SK-N-SH treated with all-trans-retinoic acid at 6 μM for 48 hours (cell line): ENCODE measurements at regions not wholly inside any gene's neighbourhood (a gene's known extent, or its start where the extent isn't known, plus 50 kb on each side); places are given as distances from the start of the nearest gene placed in this dataset.

Experiments used
- ATAC-seq: fragments of 200-7000 bp; cut with Tn5 transposase; 3 replicates; pipeline ENCODE4 v1.9.1; 2020; ENCODE audit warnings: mild to moderate bottlenecking, moderate library complexity
- ARNTL ChIP-seq: fragments of 450-650 bp; formaldehyde crosslinking; IDR thresholded peaks from 2 replicates; pipeline ENCODE4 v1.5.0; 2020; ENCODE audit warnings: low read depth, mild to moderate bottlenecking, moderate library complexity, borderline replicate concordance
- BACH2 ChIP-seq: fragments of 250-450 bp; sonication (Bioruptor Pico); IDR thresholded peaks from 2 replicates; pipeline ENCODE4 v1.9.0; 2021; ENCODE audit warnings: mild to moderate bottlenecking, borderline replicate concordance
- CREB5 ChIP-seq: fragments of 250-450 bp; sonication (Bioruptor Pico); IDR thresholded peaks from 2 replicates; pipeline ENCODE4 v1.5.1; 2020; ENCODE audit warnings: low read depth, mild to moderate bottlenecking, moderate library complexity
- CSDC2 ChIP-seq: fragments of 250-450 bp; sonication (Bioruptor Pico); IDR thresholded peaks from 2 replicates; pipeline ENCODE4 v1.5.0; 2020; ENCODE audit warnings: mild to moderate bottlenecking, moderate library complexity
- CSRNP3 ChIP-seq: fragments of 250-450 bp; sonication (Bioruptor Pico); IDR thresholded peaks from 2 replicates; pipeline ENCODE4 v1.5.1; 2021; ENCODE audit warnings: mild to moderate bottlenecking, moderate library complexity
- ESRRG ChIP-seq: fragments of 250-450 bp; sonication (Bioruptor Pico); IDR thresholded peaks from 2 replicates; pipeline ENCODE4 v1.6.1; 2021; ENCODE audit warnings: mild to moderate bottlenecking
- GLIS3 ChIP-seq: fragments of 250-450 bp; sonication (Bioruptor Pico); IDR thresholded peaks from 2 replicates; pipeline ENCODE4 v1.5.0; 2020; ENCODE audit warnings: mild to moderate bottlenecking, moderate library complexity
- ISL1 ChIP-seq: fragments of 250-450 bp; sonication (Bioruptor Pico); IDR thresholded peaks from 2 replicates; pipeline ENCODE4 v2.1.2; 2022; ENCODE audit warnings: mild to moderate bottlenecking, moderate library complexity
- PATZ1 ChIP-seq: fragments of 250-450 bp; sonication (Bioruptor Pico); IDR thresholded peaks from 2 replicates; pipeline ENCODE4 v1.8.0; 2020; ENCODE audit warnings: mild to moderate bottlenecking, moderate library complexity, borderline replicate concordance
- POU6F1 ChIP-seq: fragments of 250-450 bp; sonication (Bioruptor Pico); IDR thresholded peaks from 2 replicates; pipeline ENCODE4 v1.8.0; 2021; ENCODE audit warnings: low read depth, mild to moderate bottlenecking, moderate library complexity, borderline replicate concordance
- PPARA ChIP-seq: fragments of 250-450 bp; sonication (Bioruptor Pico); IDR thresholded peaks from 2 replicates; pipeline ENCODE4 v1.5.0; 2020; ENCODE audit warnings: mild to moderate bottlenecking, borderline replicate concordance
- RARB ChIP-seq: fragments of 250-450 bp; sonication (Bioruptor Pico); IDR thresholded peaks from 2 replicates; pipeline ENCODE4 v1.8.0; 2021; ENCODE audit warnings: mild to moderate bottlenecking, moderate library complexity
- SNAI2 ChIP-seq: fragments of 250-450 bp; sonication (Bioruptor Pico); IDR thresholded peaks from 2 replicates; pipeline ENCODE4 v1.5.0; 2020; ENCODE audit warnings: mild to moderate bottlenecking, moderate library complexity
- TCF4 ChIP-seq: fragments of 250-450 bp; sonication (Bioruptor Pico); IDR thresholded peaks from 2 replicates; pipeline ENCODE4 v1.8.0; 2021; ENCODE audit warnings: mild to moderate bottlenecking, moderate library complexity, borderline replicate concordance
- TOX ChIP-seq: fragments of 250-450 bp; sonication (Bioruptor Pico); IDR thresholded peaks from 2 replicates; pipeline ENCODE4 v1.8.0; 2021; ENCODE audit warnings: mild to moderate bottlenecking, moderate library complexity, borderline replicate concordance
- TSHZ2 ChIP-seq: fragments of 250-450 bp; sonication (Bioruptor Pico); IDR thresholded peaks from 2 replicates; pipeline ENCODE4 v1.5.0; 2020; ENCODE audit warnings: mild to moderate bottlenecking, moderate library complexity
- ZC3H10 ChIP-seq: fragments of 250-450 bp; sonication (Bioruptor Pico); IDR thresholded peaks from 2 replicates; pipeline ENCODE4 v1.5.1; 2021; ENCODE audit warnings: mild to moderate bottlenecking, moderate library complexity
- ZFP3 ChIP-seq: fragments of 250-450 bp; sonication (Bioruptor Pico); IDR thresholded peaks from 2 replicates; pipeline ENCODE4 v1.5.0; 2020; ENCODE audit warnings: mild to moderate bottlenecking, moderate library complexity
- ZNF70 ChIP-seq: fragments of 450-650 bp; formaldehyde crosslinking; IDR thresholded peaks from 2 replicates; pipeline ENCODE4 v1.5.0; 2020; ENCODE audit warnings: mild to moderate bottlenecking, moderate library complexity
- ZNF8 ChIP-seq: fragments of 450-650 bp; formaldehyde crosslinking; IDR thresholded peaks from 2 replicates; pipeline ENCODE4 v1.5.0; 2020; ENCODE audit warnings: mild to moderate bottlenecking, moderate library complexity

GRCh38 chr6:159577564-159577963, 115.5 kb downstream of the SOD2 start:
- no peak for TF ChIP-seq TSHZ2 (CRISPR knock-in tag)
- TF ChIP-seq ZFP3 = no peak
- TF ChIP-seq TCF4 (CRISPR knock-in tag) = no peak
- TF ChIP-seq ARNTL (CRISPR knock-in tag) = no peak
- TF ChIP-seq PPARA = no peak
- TF ChIP-seq TOX (CRISPR knock-in tag) = no peak
- TF ChIP-seq ZNF8 (CRISPR knock-in tag) = no peak
- TF ChIP-seq CSDC2 (CRISPR knock-in tag) = no peak
- TF ChIP-seq ZNF70 (CRISPR knock-in tag) = no peak
- no peak for TF ChIP-seq CREB5 (CRISPR knock-in tag)
- TF ChIP-seq GLIS3 (CRISPR knock-in tag) = no peak
- TF ChIP-seq RARB (CRISPR knock-in tag) = no peak
- TF ChIP-seq CSRNP3 (CRISPR knock-in tag) = no peak
- no peak for TF ChIP-seq ISL1 (CRISPR knock-in tag)
- TF ChIP-seq POU6F1 (CRISPR knock-in tag) = no peak
- no peak for TF ChIP-seq ZC3H10 (CRISPR knock-in tag)
- no peak for ATAC-seq

GRCh38 chr6:159572439-159573110, 120.5 kb downstream of the SOD2 start:
- TF ChIP-seq ESRRG (CRISPR knock-in tag) (no peak), ISL1 (CRISPR knock-in tag) (no peak), ARNTL (CRISPR knock-in tag) (no peak), CSDC2 (CRISPR knock-in tag) (no peak), CSRNP3 (CRISPR knock-in tag) (no peak), BACH2 (no peak), PATZ1 (no peak), ZNF8 (CRISPR knock-in tag) (no peak), SNAI2 (CRISPR knock-in tag) (no peak), GLIS3 (CRISPR knock-in tag) (no peak)
- ATAC-seq = no peak
